HK-2 (cell line): ENCODE measurements at regions not wholly inside any gene's neighbourhood (a gene's known extent, or its start where the extent isn't known, plus 50 kb on each side); places are given as distances from the start of the nearest gene placed in this dataset.
A peak's percentile ranks its signal among the peaks of the same experiment; 100 is the strongest.

ENCODE experiments used
- DNase-seq: peaks from one replicate; pipeline ENCODE4 v3.0.0-alpha.2; 2018; ENCODE audit not compliant: unreplicated experiment

- no peak for DNase-seq
These were observed 101.9 kb downstream of the RFLNA start for GRCh38 chr12:124396544-124397398.

- DNase-seq, result no peak
These were observed 101.1 kb downstream of the RFLNA start for GRCh38 chr12:124395986-124396385.

- DNase-seq, result no peak
These were observed 100.4 kb downstream of the RFLNA start for GRCh38 chr12:124395284-124395752.

- DNase-seq, result no peak
These were observed 99.7 kb downstream of the RFLNA start for GRCh38 chr12:124394462-124395128.

- no peak for DNase-seq
These were observed 98.9 kb downstream of the RFLNA start for GRCh38 chr12:124393831-124394230.

GRCh38 chr12:124393414-124393790 is 98.5 kb downstream of the RFLNA start:
- no peak for DNase-seq

- peak; percentile 63 for DNase-seq
These were observed 97.9 kb downstream of the RFLNA start for GRCh38 chr12:124392667-124393413.

- peak; percentile 69 for DNase-seq
These were observed 97.4 kb downstream of the RFLNA start for GRCh38 chr12:124392271-124392666.

GRCh38 chr12:124391340-124392261 is 96.7 kb downstream of the RFLNA start:
- peak; percentile 77 for DNase-seq

- DNase-seq, result peak; percentile 82
These were observed 95.7 kb downstream of the RFLNA start for GRCh38 chr12:124390442-124391097.

GRCh38 chr12:124389725-124390441 is 95.0 kb downstream of the RFLNA start:
- DNase-seq, result peak; percentile 63

GRCh38 chr12:124389138-124389724 is 94.3 kb downstream of the RFLNA start:
- peak; percentile 89 for DNase-seq

GRCh38 chr12:124388679-124389137 is 93.8 kb downstream of the RFLNA start:
- DNase-seq, result peak; percentile 89

GRCh38 chr12:124388038-124388671 is 93.3 kb downstream of the RFLNA start:
- no peak for DNase-seq

- no peak for DNase-seq
These were observed 92.6 kb downstream of the RFLNA start for GRCh38 chr12:124387528-124387911.

GRCh38 chr12:124386661-124387527 is 92.0 kb downstream of the RFLNA start:
- DNase-seq, result no peak

- DNase-seq, result no peak
These were observed 91.2 kb downstream of the RFLNA start for GRCh38 chr12:124386059-124386458.
